GM10266 (cell line): ENCODE measurements at regions not wholly inside any gene's neighbourhood (a gene's known extent, or its start where the extent isn't known, plus 50 kb on each side); places are given as distances from the start of the nearest gene placed in this dataset.
"Not testable (repeated sequence)": the region's sequence is repeated elsewhere in the genome, so short reads cannot be mapped to it uniquely, and the experiment has no call there.

Experiments used
- DNase-seq: peaks from one replicate; pipeline ENCODE4 v3.0.0; 2012; ENCODE audit errors: extremely low spot score
- CTCF ChIP-seq: IDR thresholded peaks from 2 replicates; pipeline ENCODE4 v1.5.1; 2012; ENCODE audit warnings: mild to moderate bottlenecking, low read depth; ENCODE audit not compliant: control insufficient read depth, insufficient read depth; ENCODE audit errors: missing control alignments

DNA sequence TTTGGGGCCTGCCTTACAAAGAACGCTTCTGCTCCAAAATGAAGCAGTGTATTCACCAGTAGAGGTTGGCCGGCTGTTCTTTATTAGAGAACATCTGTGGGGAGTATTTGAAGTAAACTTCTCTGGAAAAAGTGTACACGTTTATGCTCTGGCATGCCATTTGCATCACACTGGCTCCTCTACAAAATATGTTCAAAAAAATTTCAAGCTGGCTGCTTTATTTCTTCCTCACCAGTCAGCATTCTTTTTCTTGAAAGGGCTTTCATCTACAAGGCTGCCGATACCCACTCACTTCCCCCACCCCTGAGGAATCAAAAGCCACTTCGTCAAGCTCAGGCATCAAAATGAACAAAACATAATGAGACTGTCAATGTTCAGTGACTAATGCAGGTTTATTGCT, 294.1 kb downstream of the TFAP2B start:
- DNase-seq: no peak
- no peak for TF ChIP-seq CTCF

DNA sequence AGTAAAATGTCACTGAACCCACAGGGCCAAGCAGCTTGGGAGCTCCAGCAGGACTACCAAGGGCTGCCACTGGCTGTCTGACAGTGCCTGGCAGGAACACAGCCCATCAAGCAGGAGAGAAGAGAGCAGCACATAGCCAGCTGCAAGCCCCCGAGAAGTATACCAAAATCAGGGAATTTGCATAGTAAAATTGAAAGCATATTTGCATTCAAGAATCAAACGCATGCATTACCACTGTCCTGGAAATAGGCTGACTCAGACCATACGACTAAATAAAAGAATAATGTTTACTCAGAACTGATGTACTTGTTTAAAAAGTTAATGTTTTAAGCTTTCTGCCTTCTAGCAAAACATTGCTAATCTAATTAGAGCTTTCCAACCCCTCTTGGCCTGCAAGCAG, 298.1 kb downstream of the TFAP2B start:
- DNase-seq: no peak
- no peak for TF ChIP-seq CTCF

GRCh38 chr6:51118792-51119191, 300.1 kb downstream of the TFAP2B start:
- TF ChIP-seq CTCF: no peak
- DNase-seq: no peak

GRCh38 chr6:51120016-51120415, 301.3 kb downstream of the TFAP2B start:
- DNase-seq: no peak

DNA sequence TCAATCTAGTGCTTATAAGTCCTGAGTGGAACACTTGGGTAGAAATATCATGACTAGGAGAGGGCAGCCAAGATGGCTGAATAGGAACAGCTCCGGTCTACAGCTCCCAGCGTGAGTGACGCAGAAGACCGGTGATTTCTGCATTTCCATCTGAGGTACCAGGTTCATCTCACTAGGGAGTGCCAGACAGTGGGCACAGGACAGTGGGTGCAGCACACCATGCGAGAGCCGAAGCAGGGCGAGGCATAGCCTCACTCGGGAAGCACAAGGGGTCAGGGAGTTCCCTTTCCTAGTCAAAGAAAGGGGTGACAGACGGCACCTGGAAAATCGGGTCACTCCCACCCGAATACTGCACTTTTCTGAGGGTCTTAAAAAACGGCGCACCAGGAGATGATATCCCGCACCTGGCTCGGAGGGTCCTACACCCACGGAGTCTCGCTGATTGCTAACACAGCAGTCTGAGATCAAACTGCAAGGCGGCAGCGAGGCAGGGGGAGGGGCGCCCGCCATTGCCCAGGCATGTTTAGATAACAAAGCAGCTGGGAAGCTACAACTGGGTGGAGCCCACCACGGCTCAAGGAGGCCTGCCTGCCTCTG, 302.8 kb downstream of the TFAP2B start:
- DNase-seq: not testable (repeated sequence)

More at GRCh38 chr6:51120016-51120415, 301.3 kb downstream of the TFAP2B start:
- no peak for TF ChIP-seq CTCF

DNA sequence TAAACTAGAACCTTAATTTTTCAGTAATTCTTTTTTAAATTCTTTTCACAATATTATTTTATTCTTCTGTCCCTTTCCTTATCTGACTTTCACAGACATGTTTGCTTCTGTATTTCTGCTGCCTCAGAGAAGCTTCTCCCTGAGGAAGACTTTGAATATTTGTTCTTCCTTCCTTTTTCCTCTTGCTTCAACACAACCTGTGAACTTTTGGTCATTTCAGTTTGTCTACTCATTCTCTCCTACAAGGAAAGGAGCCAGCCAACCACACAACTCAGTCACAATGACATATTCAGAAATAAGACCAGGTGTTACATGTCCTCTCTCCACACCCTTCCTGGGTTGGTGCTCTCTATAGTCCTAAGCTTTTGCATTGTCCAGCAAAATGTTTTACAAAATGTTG, 310.4 kb downstream of the TFAP2B start:
- DNase-seq: no peak
- TF ChIP-seq CTCF: no peak

GRCh38 chr6:51137777-51138176, 319.1 kb downstream of the TFAP2B start:
- TF ChIP-seq CTCF: no peak
- DNase-seq: no peak

DNA sequence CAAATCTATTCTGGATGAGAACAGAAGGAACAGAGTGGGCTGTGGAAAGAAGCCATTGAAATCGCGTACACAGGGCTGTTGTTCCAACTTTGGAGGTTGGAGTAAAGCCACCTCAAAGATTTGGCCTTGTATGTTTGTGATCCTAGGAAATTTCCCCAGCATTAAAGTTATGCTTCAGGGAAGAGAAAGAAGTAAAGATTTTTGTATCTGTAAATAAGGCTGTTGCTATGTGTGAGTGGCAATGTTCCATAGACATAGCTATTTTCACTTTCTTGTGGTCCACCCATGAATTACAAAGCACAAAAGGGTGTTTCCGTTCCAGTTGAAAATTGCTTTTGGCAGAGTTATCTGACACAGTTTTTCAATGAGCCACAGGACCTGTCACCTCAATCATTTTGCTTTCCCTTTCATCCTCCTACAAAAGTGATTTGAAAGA, 321.3 kb downstream of the TFAP2B start:
- TF ChIP-seq CTCF: no peak
- no peak for DNase-seq
